ELF-1 (cell line): ENCODE measurements at regions not wholly inside any gene's neighbourhood (a gene's known extent, or its start where the extent isn't known, plus 50 kb on each side); places are given as distances from the start of the nearest gene placed in this dataset.
"Not testable (repeated sequence)": the region's sequence is repeated elsewhere in the genome, so short reads cannot be mapped to it uniquely, and the experiment has no call there.

ENCODE experiments used
- DNase-seq: peaks from one replicate; pipeline ENCODE4 v3.0.0-alpha.2; 2016; ENCODE audit warnings: low read depth, low spot score

- no peak for DNase-seq
Observed at GRCh38 chr1:5150191-5150590, 495.8 kb downstream of the AJAP1 start.

- no peak for DNase-seq
Observed at GRCh38 chr1:5147806-5148205, 493.4 kb downstream of the AJAP1 start.

GRCh38 chr1:5142389-5142788 lies 488.0 kb downstream of the AJAP1 start:
- no peak for DNase-seq

GRCh38 chr1:5141750-5142149 lies 487.3 kb downstream of the AJAP1 start:
- no peak for DNase-seq

GRCh38 chr1:5140962-5141361 lies 486.6 kb downstream of the AJAP1 start:
- DNase-seq, result no peak

- no peak for DNase-seq
Observed at GRCh38 chr1:5140136-5140535, 485.7 kb downstream of the AJAP1 start.

GRCh38 chr1:5129746-5130355 lies 475.4 kb downstream of the AJAP1 start:
- DNase-seq, result no peak

GRCh38 chr1:5125208-5125607 lies 470.8 kb downstream of the AJAP1 start:
- DNase-seq, result no peak

- DNase-seq, result no peak
Observed at GRCh38 chr1:5120559-5120958, 466.1 kb downstream of the AJAP1 start.

- DNase-seq, result peak; percentile 59
Observed at GRCh38 chr1:5119366-5120234, 465.2 kb downstream of the AJAP1 start.

GRCh38 chr1:5118771-5119170 lies 464.4 kb downstream of the AJAP1 start:
- not testable (repeated sequence) for DNase-seq

- DNase-seq, result peak; percentile 26
Observed at GRCh38 chr1:5118292-5118691, 463.9 kb downstream of the AJAP1 start.

GRCh38 chr1:5111581-5111980 lies 457.2 kb downstream of the AJAP1 start:
- no peak for DNase-seq

- DNase-seq, result no peak
Observed at GRCh38 chr1:5110508-5110907, 456.1 kb downstream of the AJAP1 start.

- no peak for DNase-seq
Observed at GRCh38 chr1:5109633-5110032, 455.2 kb downstream of the AJAP1 start.

GRCh38 chr1:5108740-5109139 lies 454.3 kb downstream of the AJAP1 start:
- DNase-seq, result no peak

- DNase-seq, result no peak
Observed at GRCh38 chr1:5105744-5106143, 451.3 kb downstream of the AJAP1 start.

- peak; percentile 74 for DNase-seq
Observed at GRCh38 chr1:5099558-5099957, 445.1 kb downstream of the AJAP1 start.

- DNase-seq, result peak; percentile 14
Observed at GRCh38 chr1:5098981-5099385, 444.6 kb downstream of the AJAP1 start.

- no peak for DNase-seq
Observed at GRCh38 chr1:5093042-5093441, 438.6 kb downstream of the AJAP1 start.

GRCh38 chr1:5084676-5085075 lies 430.3 kb downstream of the AJAP1 start:
- no peak for DNase-seq

GRCh38 chr1:5067246-5067645 lies 412.8 kb downstream of the AJAP1 start:
- no peak for DNase-seq

- peak; percentile 75 for DNase-seq
Observed at GRCh38 chr1:5053744-5054143, 399.3 kb downstream of the AJAP1 start.
